SK-N-SH (cell line): ENCODE measurements at regions not wholly inside any gene's neighbourhood (a gene's known extent, or its start where the extent isn't known, plus 50 kb on each side); places are given as distances from the start of the nearest gene placed in this dataset.

Experiments
- CTCF ChIP-seq: fragments of 200-600 bp; sonication (generic); IDR thresholded peaks from 2 replicates; pipeline ENCODE4 v1.6.1; 2017; ENCODE audit warnings: antibody characterized with exemption, mild to moderate bottlenecking, moderate library complexity
- EP300 ChIP-seq, 2 experiments: IDR thresholded peaks; 2 replicates each; pipeline versions ENCODE4 v1.4.0 to v1.6.1; 2012; ENCODE audit warnings: borderline replicate concordance in 1 of 2, low read depth in 1 of 2, low read length in 1 of 2
- NRF1 ChIP-seq: IDR thresholded peaks from 2 replicates; pipeline ENCODE4 v1.6.1; 2012; ENCODE audit warnings: low read depth, mild to moderate bottlenecking, low read length
- RAD21 ChIP-seq: IDR thresholded peaks from 2 replicates; pipeline ENCODE4 v1.6.1; 2012; ENCODE audit warnings: mild to moderate bottlenecking, low read length
- REST ChIP-seq: IDR thresholded peaks from 2 replicates; pipeline ENCODE4 v1.6.1; 2012; ENCODE audit warnings: mild to moderate bottlenecking, low read depth, low read length, moderate library complexity
- SIN3A ChIP-seq: IDR thresholded peaks from 2 replicates; pipeline ENCODE4 v1.6.1; 2012; ENCODE audit warnings: low read depth, mild to moderate bottlenecking, low read length, moderate library complexity, borderline replicate concordance
- USF2 ChIP-seq: fragments of 150-350 bp; IDR thresholded peaks from 2 replicates; pipeline ENCODE4 v1.6.1; 2017; ENCODE audit warnings: antibody characterized with exemption, low read length, low read depth, borderline replicate concordance

GRCh38 chr2:211033765-211034164, 477.4 kb downstream of the CPS1 start:
- peak; percentile 52 for TF ChIP-seq CTCF
- no peak for TF ChIP-seq EP300 (IDR thresholded peaks at IDR 0.05; ENCODE audit: borderline replicate concordance in 1 of 2, low read depth in 1 of 2, low read length in 1 of 2)
- no peak for TF ChIP-seq SIN3A
- no peak for TF ChIP-seq REST
- TF ChIP-seq USF2 = no peak
- TF ChIP-seq NRF1 = no peak
- TF ChIP-seq RAD21 = peak; percentile 66
